OCI-LY1 (cell line): ENCODE measurements at regions not wholly inside any gene's neighbourhood (a gene's known extent, or its start where the extent isn't known, plus 50 kb on each side); places are given as distances from the start of the nearest gene placed in this dataset.

ENCODE experiments used
- H2AFZ ChIP-seq: fragments of 200-600 bp; sonication (generic), shearing (Covaris generic); 2 replicates; pipeline ENCODE4 v1.6.0; 2014; ENCODE audit warnings: antibody characterized with exemption, mild to moderate bottlenecking, low read length
- H3F3A ChIP-seq: fragments of 200-600 bp; sonication (generic), shearing (Covaris generic); 2 replicates; pipeline ENCODE4 v1.6.0; 2014; ENCODE audit warnings: mild to moderate bottlenecking, antibody characterized with exemption, low read length, moderate library complexity; ENCODE audit not compliant: insufficient read depth
- H3K27ac ChIP-seq: fragments of 200-600 bp; sonication (generic); 2 replicates; pipeline ENCODE4 v1.5.1; 2014; ENCODE audit warnings: low read length, mixed run types, mild to moderate bottlenecking, low read depth; ENCODE audit not compliant: poor library complexity, severe bottlenecking
- H3K27me3 ChIP-seq: fragments of 200-600 bp; sonication (generic); 2 replicates; pipeline ENCODE4 v1.6.0; 2014; ENCODE audit warnings: antibody characterized with exemption, mild to moderate bottlenecking, low read length, moderate library complexity; ENCODE audit not compliant: insufficient read depth
- H3K36me3 ChIP-seq: fragments of 200-600 bp; sonication (generic); 2 replicates; pipeline ENCODE4 v1.6.1; 2014; ENCODE audit warnings: mild to moderate bottlenecking, antibody characterized with exemption, low read length, moderate library complexity, mixed read lengths; ENCODE audit not compliant: insufficient read depth
- H3K4me1 ChIP-seq: fragments of 200-600 bp; sonication (generic); 2 replicates; pipeline ENCODE4 v1.5.1; 2014; ENCODE audit warnings: mild to moderate bottlenecking, low read length, moderate library complexity; ENCODE audit not compliant: insufficient read depth, severe bottlenecking
- H3K4me2 ChIP-seq: fragments of 200-600 bp; sonication (generic), shearing (Covaris generic); 2 replicates; pipeline ENCODE4 v1.6.1; 2014; ENCODE audit warnings: low read length
- H3K4me3 ChIP-seq: fragments of 200-600 bp; sonication (generic); 2 replicates; pipeline ENCODE4 v1.5.1; 2014; ENCODE audit warnings: low read length, low read depth, mild to moderate bottlenecking, mixed read lengths; ENCODE audit not compliant: poor library complexity, severe bottlenecking
- H3K79me2 ChIP-seq: fragments of 200-600 bp; shearing (Covaris generic); 2 replicates; pipeline ENCODE4 v1.6.1; 2016; ENCODE audit warnings: mixed run types, low read length, mixed read lengths; ENCODE audit not compliant: insufficient read depth
- H3K9ac ChIP-seq: fragments of 200-600 bp; sonication (generic), shearing (Covaris generic); 2 replicates; pipeline ENCODE4 v1.6.1; 2014; ENCODE audit warnings: mild to moderate bottlenecking, low read length, mixed read lengths
- H3K9me2 ChIP-seq: fragments of 200-600 bp; sonication (generic), shearing (Covaris generic); 2 replicates; pipeline ENCODE4 v1.6.1; 2014; ENCODE audit warnings: low read depth, mild to moderate bottlenecking, low read length, mixed read lengths
- H3K9me3 ChIP-seq: fragments of 200-600 bp; shearing (Covaris generic); 2 replicates; pipeline ENCODE4 v1.6.1; 2014; ENCODE audit warnings: low read length, mixed read lengths
- H4K20me1 ChIP-seq: fragments of 200-600 bp; sonication (generic), shearing (Covaris generic); 2 replicates; pipeline ENCODE4 v1.6.0; 2016; ENCODE audit warnings: mild to moderate bottlenecking, low read length; ENCODE audit not compliant: insufficient read depth
- CTCF ChIP-seq: fragments of 200-600 bp; sonication (generic), shearing (Covaris generic); IDR thresholded peaks from 2 replicates; pipeline ENCODE4 v1.5.1; 2017; ENCODE audit warnings: mild to moderate bottlenecking, antibody characterized with exemption, low read length, moderate library complexity, mixed read lengths
- EZH2 ChIP-seq: fragments of 200-600 bp; sonication (generic), shearing (Covaris generic); IDR thresholded peaks from 2 replicates; pipeline ENCODE4 v1.8.0; 2017; ENCODE audit warnings: borderline replicate concordance, mixed run types, mild to moderate bottlenecking, antibody characterized with exemption, low read length, moderate library complexity, mixed read lengths

GRCh38 chr3:162491952-162492351 is 995.3 kb downstream of the OTOL1 start:
- no peak overlapping the region for H3K4me2 ChIP-seq
- H3K27me3 ChIP-seq = no peaks in the 10 kb centered on the region
- H3K9me2 ChIP-seq = no peaks in the 10 kb centered on the region
- TF ChIP-seq CTCF = no peak
- no peak for TF ChIP-seq EZH2
- H2AFZ ChIP-seq = no peak overlapping the region
- H3K9ac ChIP-seq = no peak overlapping the region
- H3K79me2 ChIP-seq = no peaks in the 10 kb centered on the region
- no peaks in the 10 kb centered on the region for H3K9me3 ChIP-seq
- H3K4me1 ChIP-seq = no peaks in the 10 kb centered on the region
- H4K20me1 ChIP-seq = no peaks in the 10 kb centered on the region
- H3F3A ChIP-seq = no peaks in the 10 kb centered on the region
- H3K27ac ChIP-seq = no peak overlapping the region
- H3K4me3 ChIP-seq = no peak overlapping the region
- H3K36me3 ChIP-seq = no peaks in the 10 kb centered on the region

GRCh38 chr3:162492446-162493081 is 996.0 kb downstream of the OTOL1 start:
- no peaks in the 10 kb centered on the region for H3K36me3 ChIP-seq
- H3K27me3 ChIP-seq = no peaks in the 10 kb centered on the region
- no peak for TF ChIP-seq EZH2
- TF ChIP-seq CTCF = no peak
- H2AFZ ChIP-seq = no peak overlapping the region
- no peaks in the 10 kb centered on the region for H3K79me2 ChIP-seq
- H3K9ac ChIP-seq = no peak overlapping the region
- no peaks in the 10 kb centered on the region for H3K4me1 ChIP-seq
- no peak overlapping the region for H3K27ac ChIP-seq
- H3K4me2 ChIP-seq = no peak overlapping the region
- H4K20me1 ChIP-seq = no peaks in the 10 kb centered on the region
- no peaks in the 10 kb centered on the region for H3F3A ChIP-seq
- H3K9me2 ChIP-seq = no peaks in the 10 kb centered on the region
- no peaks in the 10 kb centered on the region for H3K9me3 ChIP-seq
- no peak overlapping the region for H3K4me3 ChIP-seq

- H3K4me1 ChIP-seq = no peaks in the 10 kb centered on the region
- H3K27me3 ChIP-seq = no peaks in the 10 kb centered on the region
- H3K9ac ChIP-seq = no peak overlapping the region
- H3K79me2 ChIP-seq = no peaks in the 10 kb centered on the region
- no peaks in the 10 kb centered on the region for H4K20me1 ChIP-seq
- no peak overlapping the region for H3K4me2 ChIP-seq
- no peak overlapping the region for H3K4me3 ChIP-seq
- no peaks in the 10 kb centered on the region for H3F3A ChIP-seq
- no peak overlapping the region for H3K27ac ChIP-seq
- TF ChIP-seq CTCF (no peak), EZH2 (no peak)
- H3K36me3 ChIP-seq = no peaks in the 10 kb centered on the region
- no peaks in the 10 kb centered on the region for H3K9me2 ChIP-seq
- H2AFZ ChIP-seq = no peak overlapping the region
- H3K9me3 ChIP-seq = no peaks in the 10 kb centered on the region
Measured at GRCh38 chr3:162498626-162499025, 1002.0 kb downstream of the OTOL1 start.
